GM18519 (cell line): ENCODE measurements at regions not wholly inside any gene's neighbourhood (a gene's known extent, or its start where the extent isn't known, plus 50 kb on each side); places are given as distances from the start of the nearest gene placed in this dataset.
"Not testable (repeated sequence)": the region's sequence is repeated elsewhere in the genome, so short reads cannot be mapped to it uniquely, and the experiment has no call there.

ENCODE experiments used
- ATAC-seq: cut with Tn5 transposase; IDR thresholded peaks from one replicate; pipeline ENCODE4 v1.9.1; 2021; ENCODE audit warnings: mild to moderate bottlenecking, moderate library complexity; ENCODE audit not compliant: unreplicated experiment, low FRiP score

GRCh38 chr2:20112361-20112760 lies 60.9 kb upstream of the LAPTM4A start:
- not testable (repeated sequence) for ATAC-seq

DNA sequence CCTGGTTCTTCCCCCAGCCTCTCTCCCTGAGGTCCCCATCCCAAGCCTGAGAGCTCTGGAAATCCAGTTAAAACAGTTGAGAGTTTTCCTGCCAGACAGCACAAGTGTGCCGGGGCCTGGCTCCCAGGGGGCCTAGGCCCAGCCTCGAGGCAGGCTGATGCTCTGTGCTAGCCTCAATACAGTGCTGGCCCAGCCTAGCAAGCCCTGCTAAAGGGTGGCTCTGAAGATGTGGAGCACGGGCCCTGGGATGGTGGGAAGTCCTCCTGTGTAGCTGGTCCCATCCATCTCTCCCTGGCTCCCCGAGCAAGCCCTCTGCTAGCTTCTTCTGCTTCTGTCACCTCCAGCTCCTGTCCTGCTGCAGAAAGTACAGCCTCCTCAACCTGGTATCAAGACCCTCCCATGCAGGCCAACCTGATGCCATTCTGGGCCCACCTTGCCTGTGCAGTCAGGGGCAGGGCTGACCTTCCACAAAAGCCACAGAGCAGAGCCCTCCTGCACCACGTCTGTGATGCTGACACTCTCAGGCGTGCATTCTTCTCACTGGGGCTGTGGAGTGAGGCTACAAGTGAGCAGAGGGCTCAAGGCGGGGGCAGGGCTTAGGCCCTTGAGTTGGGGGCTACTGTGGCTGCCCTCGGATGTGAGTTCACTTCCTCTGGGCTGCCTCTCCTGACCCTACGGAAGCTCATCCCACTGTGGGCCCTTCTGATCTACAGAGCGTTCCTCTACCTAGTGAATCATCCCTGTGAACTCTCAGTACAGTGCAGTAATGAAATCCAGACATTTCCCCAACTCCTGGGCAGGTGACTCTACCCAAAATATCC lies 60.1 kb upstream of the LAPTM4A start:
- ATAC-seq, result no peak

DNA sequence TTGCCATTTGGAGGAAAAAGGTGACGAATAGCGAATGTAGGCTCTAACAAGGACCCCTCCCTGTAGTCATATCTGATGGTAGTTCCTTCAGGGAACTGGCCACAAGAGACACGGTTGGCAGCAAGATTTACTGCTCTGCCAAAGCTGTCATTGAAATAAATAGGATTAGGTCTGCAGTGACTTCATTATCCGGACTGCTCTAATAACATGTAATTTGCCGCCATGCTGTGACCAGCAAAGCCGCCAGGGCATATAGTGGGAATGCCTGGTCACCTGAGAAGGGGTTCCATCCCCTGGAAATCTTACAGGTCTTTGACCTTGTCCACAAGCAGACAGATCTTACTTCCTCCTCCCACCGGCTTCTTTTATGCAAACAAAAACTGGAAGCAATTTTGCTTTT lies 59.4 kb upstream of the LAPTM4A start:
- ATAC-seq, result no peak

- ATAC-seq, result no peak
Measured at GRCh38 chr2:20110383-20110782, 59.0 kb upstream of the LAPTM4A start.

GRCh38 chr2:20108655-20109396 lies 57.4 kb upstream of the LAPTM4A start:
- ATAC-seq, result no peak

GRCh38 chr2:20107776-20108175 lies 56.3 kb upstream of the LAPTM4A start:
- ATAC-seq, result no peak

- ATAC-seq, result no peak
Measured at GRCh38 chr2:20107352-20107751, 55.9 kb upstream of the LAPTM4A start.

DNA sequence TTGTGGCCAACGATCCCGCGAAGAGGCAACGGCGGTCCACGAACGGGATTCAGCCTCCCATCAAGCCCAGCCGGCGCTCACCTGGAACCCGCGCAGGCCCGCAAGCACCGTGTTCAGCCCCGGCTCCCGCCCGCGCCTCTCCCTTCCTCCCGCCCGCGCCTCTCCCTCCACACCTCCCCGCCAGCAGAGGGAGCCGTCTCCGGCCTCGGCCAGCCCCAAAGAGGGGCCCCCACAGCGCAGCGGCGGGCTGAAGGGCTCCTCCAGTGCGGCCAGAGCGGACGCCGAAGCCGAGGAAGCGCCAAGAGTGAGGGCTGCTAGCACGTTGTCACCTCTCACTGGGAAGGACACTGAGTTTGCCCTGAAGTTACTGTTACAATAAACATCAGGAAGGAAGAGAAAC lies 55.3 kb upstream of the LAPTM4A start:
- ATAC-seq, result no peak

GRCh38 chr2:20104900-20105545 lies 53.6 kb upstream of the LAPTM4A start:
- no peak for ATAC-seq

DNA sequence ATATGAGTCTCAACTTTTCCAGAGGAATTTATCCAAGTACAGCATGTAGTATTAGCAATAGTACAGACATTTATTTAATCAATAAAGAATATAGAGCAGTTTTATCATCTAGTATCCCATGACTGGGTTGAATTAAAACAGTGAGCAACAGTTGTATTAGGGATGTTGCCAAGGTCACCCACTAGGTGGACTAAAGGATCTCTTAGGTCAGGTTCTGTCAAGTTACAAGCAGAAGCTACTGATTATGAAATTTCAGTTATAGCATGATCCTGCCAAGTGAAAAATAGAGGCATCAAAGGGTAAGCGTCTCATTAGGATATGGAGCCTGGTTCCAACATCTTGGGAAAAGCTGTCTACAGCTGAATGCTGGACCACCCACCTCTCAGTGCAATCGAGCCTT lies 52.1 kb upstream of the LAPTM4A start:
- ATAC-seq, result no peak
